MM.1S (cell line): ENCODE measurements at regions not wholly inside any gene's neighbourhood (a gene's known extent, or its start where the extent isn't known, plus 50 kb on each side); places are given as distances from the start of the nearest gene placed in this dataset.

Source experiments
- CTCF ChIP-seq: fragments of 300-600 bp; sonication (generic); IDR thresholded peaks from 2 replicates; pipeline ENCODE4 v1.5.1; 2016; ENCODE audit warnings: antibody characterized with exemption, low read length, mixed read lengths
- EZH2 ChIP-seq: fragments of 300-600 bp; sonication (generic); optimal IDR thresholded peaks from 2 replicates; pipeline ENCODE3; 2017; ENCODE audit warnings: low read depth, mild to moderate bottlenecking, antibody characterized with exemption, low read length, mixed read lengths
- EZH2phosphoT487 ChIP-seq: fragments of 300-600 bp; sonication (generic); IDR thresholded peaks from 2 replicates; pipeline ENCODE4 v1.6.1; 2018; ENCODE audit warnings: antibody characterized with exemption, low read length

GRCh38 chr15:87225436-87225835 lies 1031.1 kb downstream of the NTRK3 start:
- TF ChIP-seq CTCF = no peak
- TF ChIP-seq EZH2phosphoT487 = no peak
- no peak for TF ChIP-seq EZH2
